Heart left ventricle (tissue), 13 donors: ENCODE measurements at regions not wholly inside any gene's neighbourhood (a gene's known extent, or its start where the extent isn't known, plus 50 kb on each side); places are given as distances from the start of the nearest gene placed in this dataset.

Experiments used
- CTCF ChIP-seq, 12 donors: fragments of 200-600 bp; sonication (generic) in 4 of 12; IDR thresholded peaks; one replicate each; pipeline versions ENCODE4 v1.5.0 to v1.8.0; 2018 to 2022; ENCODE audit warnings: antibody characterized with exemption in 12 of 12, mild to moderate bottlenecking in 5 of 12
- POLR2A ChIP-seq, 2 donors: fragments of 450-650 bp; IDR thresholded peaks; one replicate each; pipeline ENCODE4 v1.6.1; 2017; ENCODE audit warnings: antibody characterized with exemption in 2 of 2, mild to moderate bottlenecking in 2 of 2, moderate library complexity in 2 of 2
- donor health status: ischemic (EF 13 %, LVEDD 7.1; RV severe dilation, severe dysfunction).
- donor health status: DM: no; HTN: yes; CAD: no.
- donor health status: DM: no; HTN: no; CAD: no.
- donor health status: ischemic (EF 25% LVEDD 6.9; RV normal size, moderate dysfunction).
- donor health status: ischemic (EF 25% LVEDD 5.7; RV mildly dilated, moderate dysfunction).
- donor health status: ischemic (EF 35%, LVEDD 5.7; RV mildly dilated, moderate dysfunction).
- donor health status: nonischemic (EF 11% LVEDD 7.7; RV severe dilation, severe dysfunction).
- donor health status: DM: yes; HTN: yes; CAD: no.
- donor health status: PGD.
- donor health status: ischemic (EF 29% LVEDD 5.4; RV normal size, mild dysfunction).
- donor health status: nonischemic (EF 23%, LVEDD 6.1; RV moderate dilation, normal function).

DNA sequence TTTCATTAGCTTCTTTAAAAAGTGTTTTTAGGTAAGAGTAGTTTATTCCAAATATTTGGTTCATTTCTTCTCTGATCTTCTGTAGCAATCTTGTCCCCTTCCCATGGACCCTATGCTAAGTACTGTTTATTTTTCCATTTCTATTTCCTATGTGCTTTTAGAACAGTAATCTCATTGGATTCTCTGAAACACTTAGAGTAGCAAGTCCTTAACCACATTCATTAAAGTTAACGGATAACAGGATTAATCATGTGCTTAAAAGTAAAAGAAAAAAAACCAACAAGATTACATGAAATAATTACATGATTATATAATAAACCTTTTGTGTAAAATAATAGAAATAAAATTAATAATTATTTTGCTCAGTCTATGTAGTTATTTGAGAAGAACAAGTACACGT, 929.7 kb downstream of the C4orf33 start:
- TF ChIP-seq CTCF (IDR thresholded peaks at IDR 0.05) = no peak
- TF ChIP-seq POLR2A (IDR thresholded peaks at IDR 0.05) = no peak
